GM19468 (cell line): ENCODE measurements at regions not wholly inside any gene's neighbourhood (a gene's known extent, or its start where the extent isn't known, plus 50 kb on each side); places are given as distances from the start of the nearest gene placed in this dataset.

ENCODE experiments used
- ATAC-seq: cut with Tn5 transposase; IDR thresholded peaks from one replicate; pipeline ENCODE4 v1.9.1; 2021; ENCODE audit warnings: mild to moderate bottlenecking, moderate library complexity, moderate number of reproducible peaks; ENCODE audit not compliant: unreplicated experiment; ENCODE audit errors: extremely low read depth

- ATAC-seq: no peak
These were observed 72.9 kb upstream of the GALNT15 start for GRCh38 chr3:16101295-16102186.

GRCh38 chr3:16102187-16102561 lies 72.3 kb upstream of the GALNT15 start:
- ATAC-seq: no peak

- ATAC-seq: no peak
These were observed 71.5 kb upstream of the GALNT15 start for GRCh38 chr3:16102905-16103364.

DNA sequence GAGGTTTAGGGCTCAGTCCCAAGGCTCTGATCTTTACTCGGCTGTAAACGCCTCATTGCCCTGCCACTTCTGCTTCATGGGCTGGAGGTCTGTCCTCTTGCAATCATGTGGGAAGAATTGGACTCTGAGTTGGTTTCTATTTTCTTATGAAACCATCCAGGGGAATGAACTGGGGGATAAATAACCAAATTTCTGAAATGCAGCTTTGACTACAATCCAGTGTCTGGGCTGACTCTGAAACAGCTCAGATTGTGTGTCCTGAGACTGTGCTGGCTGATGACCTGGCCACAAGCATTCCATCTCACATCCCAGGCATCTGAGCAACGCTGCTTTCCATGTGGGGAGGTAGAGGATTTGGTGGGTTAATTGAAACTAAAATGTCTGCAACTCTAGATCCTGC lies 71.0 kb upstream of the GALNT15 start:
- no peak for ATAC-seq

GRCh38 chr3:16104156-16104555 lies 70.3 kb upstream of the GALNT15 start:
- no peak for ATAC-seq

GRCh38 chr3:16106050-16106449 lies 68.4 kb upstream of the GALNT15 start:
- ATAC-seq: no peak

DNA sequence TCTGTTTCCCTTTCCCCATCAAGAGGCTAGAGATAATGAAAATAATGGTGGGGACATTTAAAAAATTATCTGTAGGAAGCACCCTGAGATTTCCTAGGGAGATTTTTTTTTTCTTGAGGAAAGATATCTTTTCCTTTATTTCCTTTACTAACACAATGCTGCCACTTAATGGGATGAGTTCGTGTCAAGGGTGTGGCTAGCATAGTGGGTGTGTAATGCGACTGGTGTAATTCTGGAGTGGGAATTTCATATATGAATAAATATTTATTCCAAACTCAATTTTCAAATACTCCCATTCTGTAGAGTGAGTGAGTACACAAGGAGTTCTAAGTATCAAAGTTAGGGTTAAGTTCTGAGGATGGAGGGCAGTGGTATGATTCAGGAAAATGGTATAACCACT lies 66.1 kb upstream of the GALNT15 start:
- no peak for ATAC-seq

- ATAC-seq: no peak
These were observed 64.6 kb upstream of the GALNT15 start for GRCh38 chr3:16109929-16110328.

- ATAC-seq: no peak
These were observed 61.5 kb upstream of the GALNT15 start for GRCh38 chr3:16112910-16113504.

DNA sequence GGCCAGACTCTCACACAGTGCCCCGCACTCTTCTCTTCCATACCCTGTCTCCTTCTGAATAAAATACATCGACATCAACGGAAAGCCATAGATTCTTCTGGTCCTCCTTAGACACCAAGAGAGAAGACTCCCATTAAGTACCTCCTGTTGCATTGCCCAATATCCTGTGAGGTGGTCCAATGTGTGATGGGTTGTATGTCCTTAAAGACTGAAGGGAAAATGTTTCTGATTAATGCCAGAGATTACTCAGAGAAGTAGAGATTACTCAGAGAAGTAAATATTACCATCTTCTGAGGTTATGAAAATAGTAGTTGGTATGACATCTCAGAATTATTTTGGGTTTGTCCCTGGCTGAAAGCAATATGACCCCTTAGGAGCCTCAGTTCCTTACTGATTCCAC lies 60.8 kb upstream of the GALNT15 start:
- no peak for ATAC-seq

- no peak for ATAC-seq
These were observed 60.1 kb upstream of the GALNT15 start for GRCh38 chr3:16114429-16114828.

DNA sequence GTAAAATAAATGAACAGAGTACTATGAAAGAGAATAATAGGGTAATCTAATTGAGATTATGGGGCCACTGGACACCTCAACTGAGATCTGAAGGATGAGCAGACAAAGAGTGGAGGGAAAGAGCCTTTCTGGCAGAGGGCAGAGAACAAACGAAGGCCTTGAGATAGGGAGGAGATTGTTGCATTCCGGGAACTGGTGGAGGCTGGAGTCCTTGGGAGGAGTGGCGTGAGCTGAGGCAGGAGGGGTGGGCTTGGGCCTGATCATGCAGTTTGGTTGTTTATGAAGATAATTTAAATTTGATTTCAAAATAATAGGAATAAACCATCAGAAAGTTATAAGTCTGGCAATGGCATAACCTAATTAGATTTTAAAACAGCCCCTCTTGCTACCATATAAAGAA lies 59.5 kb upstream of the GALNT15 start:
- no peak for ATAC-seq

GRCh38 chr3:16118396-16118795 lies 56.1 kb upstream of the GALNT15 start:
- no peak for ATAC-seq

DNA sequence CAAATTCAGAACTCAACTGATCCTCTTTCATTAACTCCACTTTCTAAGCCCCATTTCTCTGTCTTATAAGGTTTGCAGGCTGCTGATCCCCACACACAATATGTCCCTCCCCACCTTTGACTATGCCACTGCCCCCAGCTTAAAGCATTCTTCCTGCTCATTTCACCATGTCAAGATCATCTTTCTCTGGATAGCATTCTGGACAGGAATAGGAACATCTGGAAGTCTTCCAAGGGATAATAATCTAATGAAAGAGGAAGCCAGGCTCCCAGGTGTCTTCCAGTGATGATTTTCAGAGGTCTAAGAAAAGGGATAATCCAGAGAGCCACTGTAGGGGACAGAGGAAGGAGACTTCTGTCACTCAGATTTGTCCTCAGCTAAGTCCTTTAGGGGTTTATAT lies 54.6 kb upstream of the GALNT15 start:
- no peak for ATAC-seq

- ATAC-seq: no peak
These were observed 53.1 kb upstream of the GALNT15 start for GRCh38 chr3:16121391-16121790.

- ATAC-seq: no peak
These were observed 52.3 kb upstream of the GALNT15 start for GRCh38 chr3:16122155-16122554.

DNA sequence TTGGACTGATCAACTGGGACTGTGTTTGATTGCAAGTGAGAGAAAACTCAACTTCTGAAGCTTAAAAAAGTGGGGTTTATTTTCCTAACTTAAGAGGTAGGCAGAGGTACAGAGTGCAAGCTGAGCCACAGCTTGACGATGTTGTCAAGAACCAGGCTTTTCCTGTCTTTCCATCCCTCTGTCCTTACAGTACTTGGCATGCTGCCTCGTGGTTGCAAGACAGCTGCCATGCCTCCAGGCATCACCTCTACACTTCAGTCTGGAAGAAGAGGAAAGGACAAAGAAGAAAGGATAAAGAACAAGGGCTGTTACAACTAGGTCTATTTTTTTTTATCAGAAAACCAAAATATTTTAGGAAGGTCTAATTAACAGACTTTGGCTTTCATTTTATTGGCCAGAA lies 51.8 kb upstream of the GALNT15 start:
- ATAC-seq: no peak

- no peak for ATAC-seq
These were observed 49.8 kb upstream of the GALNT15 start for GRCh38 chr3:16124636-16125035.
